C4-2B (cell line): ENCODE measurements at regions not wholly inside any gene's neighbourhood (a gene's known extent, or its start where the extent isn't known, plus 50 kb on each side); places are given as distances from the start of the nearest gene placed in this dataset.

ENCODE experiments used
- H3K27ac ChIP-seq: fragments of 450-650 bp; 2 replicates; pipeline ENCODE4 v1.5.1; 2017
- CTCF ChIP-seq: fragments of 450-650 bp; conservative IDR thresholded peaks from 2 replicates; pipeline ENCODE4 v1.5.1; 2017; ENCODE audit warnings: mild to moderate bottlenecking
- ZFX ChIP-seq: fragments of 450-650 bp; IDR thresholded peaks from 2 replicates; pipeline ENCODE4 v1.6.1; 2017

GRCh38 chr15:61798631-61799030, 261.6 kb downstream of the VPS13C start:
- no peak overlapping the region for H3K27ac ChIP-seq
- TF ChIP-seq ZFX (no peak), CTCF (no peak)

GRCh38 chr15:61796056-61796455, 264.2 kb downstream of the VPS13C start:
- H3K27ac ChIP-seq = no peak overlapping the region
- TF ChIP-seq CTCF (no peak), ZFX (no peak)

- no peak overlapping the region for H3K27ac ChIP-seq
- no peak for TF ChIP-seq ZFX
These were observed 265.4 kb downstream of the VPS13C start for GRCh38 chr15:61794881-61795280.

GRCh38 chr15:61794276-61794675, 266.0 kb downstream of the VPS13C start:
- H3K27ac ChIP-seq = no peak overlapping the region
- TF ChIP-seq CTCF (no peak), ZFX (no peak)

GRCh38 chr15:61784734-61785133, 275.5 kb downstream of the VPS13C start:
- no peak overlapping the region for H3K27ac ChIP-seq
- TF ChIP-seq CTCF (no peak), ZFX (no peak)

- H3K27ac ChIP-seq = no peak overlapping the region
These were observed 279.8 kb downstream of the VPS13C start for GRCh38 chr15:61780278-61780980.

GRCh38 chr15:61777689-61778088, 282.6 kb downstream of the VPS13C start:
- H3K27ac ChIP-seq = 0 out of 2 replicates have a peak overlapping the region, but pooled peaks have one; percentile 39
- no peak for TF ChIP-seq CTCF
- no peak for TF ChIP-seq ZFX

More at GRCh38 chr15:61780278-61780980, 279.8 kb downstream of the VPS13C start:
- TF ChIP-seq ZFX = no peak
- no peak for TF ChIP-seq CTCF

- TF ChIP-seq CTCF (no peak), ZFX (no peak)
- H3K27ac ChIP-seq = no peak overlapping the region
These were observed 290.7 kb downstream of the VPS13C start for GRCh38 chr15:61769557-61769956.
